ENCODE measurements at regions not wholly inside any gene's neighbourhood (a gene's known extent, or its start where the extent isn't known, plus 50 kb on each side); places are given as distances from the start of the nearest gene placed in this dataset.

GRCh38 chrX:113315927-113316326, 475.3 kb upstream of the AMOT start:
- Histone ChIP-seq H3K9me3 (no peaks in the 10 kb centered on the region), H3K4me1 (no peaks in the 10 kb centered on the region), H3K27ac (no peak overlapping the region), H3K4me3 (no peak overlapping the region), H3K27me3 (no peaks in the 10 kb centered on the region), H3K36me3 (no peaks in the 10 kb centered on the region)
- TF ChIP-seq POLR2A (IDR thresholded peaks at IDR 0.05) (no peak), POLR2AphosphoS5 (IDR thresholded peaks at IDR 0.05) (no peak), EP300 (IDR thresholded peaks at IDR 0.05) (no peak)
- TF ChIP-seq, protein P1, sequence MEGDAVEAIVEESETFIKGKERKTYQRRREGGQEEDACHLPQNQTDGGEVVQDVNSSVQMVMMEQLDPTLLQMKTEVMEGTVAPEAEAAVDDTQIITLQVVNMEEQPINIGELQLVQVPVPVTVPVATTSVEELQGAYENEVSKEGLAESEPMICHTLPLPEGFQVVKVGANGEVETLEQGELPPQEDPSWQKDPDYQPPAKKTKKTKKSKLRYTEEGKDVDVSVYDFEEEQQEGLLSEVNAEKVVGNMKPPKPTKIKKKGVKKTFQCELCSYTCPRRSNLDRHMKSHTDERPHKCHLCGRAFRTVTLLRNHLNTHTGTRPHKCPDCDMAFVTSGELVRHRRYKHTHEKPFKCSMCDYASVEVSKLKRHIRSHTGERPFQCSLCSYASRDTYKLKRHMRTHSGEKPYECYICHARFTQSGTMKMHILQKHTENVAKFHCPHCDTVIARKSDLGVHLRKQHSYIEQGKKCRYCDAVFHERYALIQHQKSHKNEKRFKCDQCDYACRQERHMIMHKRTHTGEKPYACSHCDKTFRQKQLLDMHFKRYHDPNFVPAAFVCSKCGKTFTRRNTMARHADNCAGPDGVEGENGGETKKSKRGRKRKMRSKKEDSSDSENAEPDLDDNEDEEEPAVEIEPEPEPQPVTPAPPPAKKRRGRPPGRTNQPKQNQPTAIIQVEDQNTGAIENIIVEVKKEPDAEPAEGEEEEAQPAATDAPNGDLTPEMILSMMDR (IDR thresholded peaks at IDR 0.05): no peak
- DNase-seq (ENCODE audit: low spot score in 2 of 2): no peak
- 49% methylated on average over 2 of the region's 2 CpGs for WGBS

GRCh38 chrX:113305496-113305895, 464.9 kb upstream of the AMOT start:
- Histone ChIP-seq H3K27ac (no peak overlapping the region), H3K4me1 (no peaks in the 10 kb centered on the region), H3K36me3 (no peaks in the 10 kb centered on the region), H3K27me3 (no peaks in the 10 kb centered on the region), H3K4me3 (no peak overlapping the region), H3K9me3 (no peaks in the 10 kb centered on the region)
- DNase-seq (ENCODE audit: low spot score in 2 of 2): no peak
- 84% methylated on average over 1 of the region's 1 CpG for WGBS
- TF ChIP-seq EP300 (IDR thresholded peaks at IDR 0.05): no peak
- TF ChIP-seq, protein P1 (IDR thresholded peaks at IDR 0.05): no peak
- TF ChIP-seq POLR2A (IDR thresholded peaks at IDR 0.05): no peak
- no peak for TF ChIP-seq POLR2AphosphoS5 (IDR thresholded peaks at IDR 0.05)

DNA sequence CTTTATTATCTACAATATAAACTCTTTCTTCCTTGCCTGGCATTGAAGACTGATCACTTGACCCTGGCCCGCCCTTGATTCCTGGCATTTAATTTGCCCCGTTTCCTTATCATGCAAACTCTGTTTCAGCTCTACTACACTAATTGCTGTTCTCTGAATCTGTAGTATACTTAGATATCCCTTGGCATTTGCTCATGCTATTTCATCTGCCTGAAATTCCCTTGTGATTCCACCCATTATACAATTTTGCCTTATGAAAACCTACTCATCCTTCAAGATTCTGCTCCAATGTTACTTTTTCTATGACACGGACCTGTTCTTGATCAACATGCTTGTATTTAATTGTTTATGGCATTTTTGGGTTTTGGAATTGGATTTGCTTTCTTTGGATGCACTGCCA, 459.9 kb upstream of the AMOT start:
- H3K9me3 ChIP-seq: no peaks in the 10 kb centered on the region
- 60% methylated on average over 3 of the region's 3 CpGs for WGBS
- DNase-seq (ENCODE audit: low spot score in 2 of 2): no peak
- no peak overlapping the region for H3K4me3 ChIP-seq
- no peak overlapping the region for H3K27ac ChIP-seq
- no peaks in the 10 kb centered on the region for H3K4me1 ChIP-seq
- H3K36me3 ChIP-seq: no peaks in the 10 kb centered on the region
- TF ChIP-seq POLR2A (IDR thresholded peaks at IDR 0.05): no peak
- TF ChIP-seq, protein P1 (IDR thresholded peaks at IDR 0.05): no peak
- no peak for TF ChIP-seq POLR2AphosphoS5 (IDR thresholded peaks at IDR 0.05)
- no peak for TF ChIP-seq EP300 (IDR thresholded peaks at IDR 0.05)
- H3K27me3 ChIP-seq: no peaks in the 10 kb centered on the region

DNA sequence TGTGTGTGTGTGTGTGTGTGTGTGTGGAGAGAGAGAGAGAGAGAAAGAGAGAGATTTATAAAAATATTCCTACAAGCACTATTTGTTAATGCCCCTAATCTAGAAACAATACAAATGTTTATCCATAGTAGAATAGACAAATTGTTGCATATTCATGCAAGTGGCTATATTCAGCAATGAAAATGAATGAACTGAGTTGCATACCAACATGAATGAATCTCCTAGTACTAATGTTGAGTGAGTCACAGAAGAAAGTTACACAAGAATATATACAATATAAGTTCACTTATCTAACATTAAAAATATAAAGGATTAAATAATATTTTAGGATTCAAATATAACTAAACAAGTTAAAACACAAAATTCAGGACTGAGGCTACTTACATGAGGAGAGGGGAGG, 456.8 kb upstream of the AMOT start:
- Histone ChIP-seq H3K27me3 (no peaks in the 10 kb centered on the region), H3K4me3 (no peak overlapping the region), H3K27ac (no peak overlapping the region), H3K36me3 (no peaks in the 10 kb centered on the region), H3K4me1 (no peaks in the 10 kb centered on the region), H3K9me3 (no peaks in the 10 kb centered on the region)
- no peak for TF ChIP-seq EP300 (IDR thresholded peaks at IDR 0.05)
- no peak for DNase-seq (ENCODE audit: low spot score in 2 of 2)

DNA sequence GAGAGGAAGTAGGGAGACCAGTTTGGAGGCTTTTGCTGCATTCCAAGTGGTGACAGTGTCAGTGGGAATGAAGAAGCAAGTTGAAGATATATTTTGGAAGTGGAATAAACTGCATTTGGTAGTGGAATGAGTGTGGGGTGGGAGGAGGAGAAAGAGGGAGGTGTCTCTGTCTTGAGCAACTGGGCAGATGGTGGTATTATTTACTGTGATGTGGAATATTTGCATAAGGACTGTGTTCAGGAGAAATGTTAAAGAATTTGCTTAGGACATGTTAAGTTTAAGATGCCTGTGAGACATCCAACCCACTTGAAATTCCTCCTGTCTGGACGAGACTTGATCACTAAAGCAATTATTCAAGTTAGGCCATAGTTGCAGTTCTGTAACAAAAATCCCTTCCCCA, 448.9 kb upstream of the AMOT start:
- no peak overlapping the region for H3K27ac ChIP-seq

GRCh38 chrX:113287761-113288160, 447.1 kb upstream of the AMOT start:
- H3K27me3 ChIP-seq: no peaks in the 10 kb centered on the region
- H3K9me3 ChIP-seq: no peaks in the 10 kb centered on the region
- H3K4me1 ChIP-seq: no peaks in the 10 kb centered on the region
- H3K36me3 ChIP-seq: no peaks in the 10 kb centered on the region
- no peak overlapping the region for H3K27ac ChIP-seq
- WGBS: 84% methylated on average over 4 of the region's 4 CpGs
- TF ChIP-seq POLR2A (IDR thresholded peaks at IDR 0.05) (no peak), EP300 (IDR thresholded peaks at IDR 0.05) (no peak), POLR2AphosphoS5 (IDR thresholded peaks at IDR 0.05) (no peak)
- TF ChIP-seq, protein P1 (IDR thresholded peaks at IDR 0.05): no peak
- no peak overlapping the region for H3K4me3 ChIP-seq
- no peak for DNase-seq (ENCODE audit: low spot score in 2 of 2)

More for the DNA sequence above, 448.9 kb upstream of the AMOT start:
- H3K4me3 ChIP-seq: no peak overlapping the region
- H3K4me1 ChIP-seq: no peaks in the 10 kb centered on the region
- WGBS: 58% methylated on average over 1 of the region's 1 CpG
- DNase-seq (ENCODE audit: low spot score in 2 of 2): no peak
- TF ChIP-seq POLR2AphosphoS5 (IDR thresholded peaks at IDR 0.05) (no peak), POLR2A (IDR thresholded peaks at IDR 0.05) (no peak), EP300 (IDR thresholded peaks at IDR 0.05) (no peak)
- TF ChIP-seq, protein P1 (IDR thresholded peaks at IDR 0.05): no peak
- no peaks in the 10 kb centered on the region for H3K9me3 ChIP-seq
- no peaks in the 10 kb centered on the region for H3K36me3 ChIP-seq
- no peaks in the 10 kb centered on the region for H3K27me3 ChIP-seq
